ENCODE measurements at regions not wholly inside any gene's neighbourhood (a gene's known extent, or its start where the extent isn't known, plus 50 kb on each side); places are given as distances from the start of the nearest gene placed in this dataset.

DNA sequence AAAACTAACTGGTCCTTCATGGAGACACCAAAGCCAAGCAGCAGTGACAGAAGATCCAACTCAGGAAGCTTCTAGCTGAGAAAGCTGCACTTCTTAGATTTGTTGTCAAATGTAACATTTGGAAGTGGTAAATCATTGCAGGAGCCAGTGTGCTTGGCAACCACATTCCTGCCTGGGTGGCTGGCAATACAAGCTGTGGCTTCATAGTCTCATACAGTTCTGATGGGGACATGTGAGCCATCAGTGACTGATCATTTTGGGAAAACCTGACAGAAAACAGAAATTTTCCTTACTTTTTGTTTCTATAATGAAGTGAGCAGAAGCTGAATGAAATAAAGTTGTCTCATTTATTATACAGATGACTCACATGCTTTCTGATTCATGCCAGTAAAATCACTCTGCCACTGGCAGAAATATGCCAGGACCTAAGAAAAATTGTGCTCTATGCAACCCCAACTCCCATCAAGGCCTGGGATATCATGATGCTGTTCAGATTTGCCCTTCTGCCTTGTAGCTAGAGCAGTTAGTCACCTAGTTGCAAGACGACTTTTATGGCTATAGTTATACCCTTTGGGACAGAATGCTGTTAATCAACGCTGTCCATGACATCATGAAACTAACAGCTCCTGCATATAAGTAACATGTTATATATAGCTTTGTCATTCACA, 508.1 kb downstream of the ADCYAP1 start:
- TF ChIP-seq, protein P1, sequence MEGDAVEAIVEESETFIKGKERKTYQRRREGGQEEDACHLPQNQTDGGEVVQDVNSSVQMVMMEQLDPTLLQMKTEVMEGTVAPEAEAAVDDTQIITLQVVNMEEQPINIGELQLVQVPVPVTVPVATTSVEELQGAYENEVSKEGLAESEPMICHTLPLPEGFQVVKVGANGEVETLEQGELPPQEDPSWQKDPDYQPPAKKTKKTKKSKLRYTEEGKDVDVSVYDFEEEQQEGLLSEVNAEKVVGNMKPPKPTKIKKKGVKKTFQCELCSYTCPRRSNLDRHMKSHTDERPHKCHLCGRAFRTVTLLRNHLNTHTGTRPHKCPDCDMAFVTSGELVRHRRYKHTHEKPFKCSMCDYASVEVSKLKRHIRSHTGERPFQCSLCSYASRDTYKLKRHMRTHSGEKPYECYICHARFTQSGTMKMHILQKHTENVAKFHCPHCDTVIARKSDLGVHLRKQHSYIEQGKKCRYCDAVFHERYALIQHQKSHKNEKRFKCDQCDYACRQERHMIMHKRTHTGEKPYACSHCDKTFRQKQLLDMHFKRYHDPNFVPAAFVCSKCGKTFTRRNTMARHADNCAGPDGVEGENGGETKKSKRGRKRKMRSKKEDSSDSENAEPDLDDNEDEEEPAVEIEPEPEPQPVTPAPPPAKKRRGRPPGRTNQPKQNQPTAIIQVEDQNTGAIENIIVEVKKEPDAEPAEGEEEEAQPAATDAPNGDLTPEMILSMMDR (IDR thresholded peaks at IDR 0.05; ENCODE audit: low read length), result no peak
- no peak for TF ChIP-seq EZH2phosphoT487 (IDR thresholded peaks at IDR 0.05; ENCODE audit: low read length)
